GM23338 (cell line): ENCODE measurements at regions not wholly inside any gene's neighbourhood (a gene's known extent, or its start where the extent isn't known, plus 50 kb on each side); places are given as distances from the start of the nearest gene placed in this dataset.

Source experiments
- POLR2AphosphoS5 ChIP-seq: IDR thresholded peaks from 2 replicates; pipeline ENCODE4 v1.6.1; 2016; ENCODE audit warnings: antibody characterized with exemption, low read depth
- TF ChIP-seq, protein P1 (sequence below), 2 experiments: fragments of 200-600 bp in 1 of 2; sonication (generic) in 1 of 2; conservative IDR thresholded peaks; 2 replicates each; pipeline versions ENCODE4 v1.5.1 to v1.6.1; 2016 to 2017; ENCODE audit warnings: antibody characterized with exemption in 2 of 2, low read depth in 2 of 2, mild to moderate bottlenecking in 2 of 2, moderate library complexity in 1 of 2

DNA sequence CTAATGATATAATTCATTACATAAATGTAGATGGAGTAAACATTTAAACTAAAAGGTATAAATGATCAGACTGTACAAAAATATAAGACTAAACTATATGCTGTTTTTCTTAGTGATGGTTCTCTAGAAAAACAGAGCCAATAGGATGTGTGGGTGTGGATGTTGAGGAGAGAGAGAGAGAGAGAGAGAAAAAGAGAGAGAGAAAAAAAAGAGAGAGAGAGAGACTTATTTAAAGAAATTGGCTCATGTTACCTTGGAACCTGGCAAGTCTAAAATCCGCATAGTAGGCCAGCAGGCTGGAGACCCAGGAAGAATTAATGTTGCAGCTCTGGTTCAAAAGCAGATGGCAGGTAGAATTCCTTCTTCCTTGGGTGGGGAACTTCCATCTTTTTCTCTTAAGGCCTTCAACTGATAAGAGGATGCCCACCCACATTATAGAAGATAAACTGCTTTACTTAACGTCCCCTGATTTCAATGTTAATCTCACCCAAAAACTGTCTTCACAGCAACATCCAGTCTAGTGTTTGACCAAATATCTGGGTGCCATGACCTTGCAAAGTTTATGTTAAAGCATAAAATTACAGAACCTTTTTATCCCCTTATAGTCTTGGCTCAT is 74.3 kb upstream of the KCNJ15 start:
- TF ChIP-seq POLR2AphosphoS5 = no peak
- TF ChIP-seq, protein P1, sequence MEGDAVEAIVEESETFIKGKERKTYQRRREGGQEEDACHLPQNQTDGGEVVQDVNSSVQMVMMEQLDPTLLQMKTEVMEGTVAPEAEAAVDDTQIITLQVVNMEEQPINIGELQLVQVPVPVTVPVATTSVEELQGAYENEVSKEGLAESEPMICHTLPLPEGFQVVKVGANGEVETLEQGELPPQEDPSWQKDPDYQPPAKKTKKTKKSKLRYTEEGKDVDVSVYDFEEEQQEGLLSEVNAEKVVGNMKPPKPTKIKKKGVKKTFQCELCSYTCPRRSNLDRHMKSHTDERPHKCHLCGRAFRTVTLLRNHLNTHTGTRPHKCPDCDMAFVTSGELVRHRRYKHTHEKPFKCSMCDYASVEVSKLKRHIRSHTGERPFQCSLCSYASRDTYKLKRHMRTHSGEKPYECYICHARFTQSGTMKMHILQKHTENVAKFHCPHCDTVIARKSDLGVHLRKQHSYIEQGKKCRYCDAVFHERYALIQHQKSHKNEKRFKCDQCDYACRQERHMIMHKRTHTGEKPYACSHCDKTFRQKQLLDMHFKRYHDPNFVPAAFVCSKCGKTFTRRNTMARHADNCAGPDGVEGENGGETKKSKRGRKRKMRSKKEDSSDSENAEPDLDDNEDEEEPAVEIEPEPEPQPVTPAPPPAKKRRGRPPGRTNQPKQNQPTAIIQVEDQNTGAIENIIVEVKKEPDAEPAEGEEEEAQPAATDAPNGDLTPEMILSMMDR (conservative IDR thresholded peaks at IDR 0.05; ENCODE audit: low read depth in 2 of 2) = no peak
